ENCODE measurements at regions not wholly inside any gene's neighbourhood (a gene's known extent, or its start where the extent isn't known, plus 50 kb on each side); places are given as distances from the start of the nearest gene placed in this dataset.

- no peak for DNase-seq (ENCODE audit: low spot score)
These were observed 233.7 kb downstream of the MYCN start for GRCh38 chr2:16173893-16174692.

GRCh38 chr2:16172324-16173175 lies 232.2 kb downstream of the MYCN start:
- DNase-seq (ENCODE audit: low spot score), result no peak

- no peak for DNase-seq (ENCODE audit: low spot score)
These were observed 231.1 kb downstream of the MYCN start for GRCh38 chr2:16171425-16171920.

GRCh38 chr2:16170675-16171424 lies 230.5 kb downstream of the MYCN start:
- no peak for DNase-seq (ENCODE audit: low spot score)

- DNase-seq (ENCODE audit: low spot score), result no peak
These were observed 229.1 kb downstream of the MYCN start for GRCh38 chr2:16169381-16169960.

- no peak for DNase-seq (ENCODE audit: low spot score)
These were observed 228.3 kb downstream of the MYCN start for GRCh38 chr2:16168506-16169264.

- no peak for DNase-seq (ENCODE audit: low spot score)
These were observed 227.6 kb downstream of the MYCN start for GRCh38 chr2:16167870-16168426.

- DNase-seq (ENCODE audit: low spot score), result no peak
These were observed 227.1 kb downstream of the MYCN start for GRCh38 chr2:16167451-16167861.

GRCh38 chr2:16166327-16166981 lies 226.1 kb downstream of the MYCN start:
- DNase-seq (ENCODE audit: low spot score), result no peak

- DNase-seq (ENCODE audit: low spot score), result no peak
These were observed 225.4 kb downstream of the MYCN start for GRCh38 chr2:16165518-16166326.

GRCh38 chr2:16162491-16163040 lies 222.2 kb downstream of the MYCN start:
- no peak for DNase-seq (ENCODE audit: low spot score)

- no peak for DNase-seq (ENCODE audit: low spot score)
These were observed 221.6 kb downstream of the MYCN start for GRCh38 chr2:16161768-16162490.

GRCh38 chr2:16161085-16161565 lies 220.8 kb downstream of the MYCN start:
- DNase-seq (ENCODE audit: low spot score), result no peak

- no peak for DNase-seq (ENCODE audit: low spot score)
These were observed 220.1 kb downstream of the MYCN start for GRCh38 chr2:16160281-16161084.

GRCh38 chr2:16156411-16156810 lies 216.1 kb downstream of the MYCN start:
- DNase-seq (ENCODE audit: low spot score), result no peak

GRCh38 chr2:16155766-16156165 lies 215.4 kb downstream of the MYCN start:
- DNase-seq (ENCODE audit: low spot score), result no peak

GRCh38 chr2:16155366-16155765 lies 215.0 kb downstream of the MYCN start:
- no peak for DNase-seq (ENCODE audit: low spot score)
